ENCODE measurements at regions not wholly inside any gene's neighbourhood (a gene's known extent, or its start where the extent isn't known, plus 50 kb on each side); places are given as distances from the start of the nearest gene placed in this dataset.

DNA sequence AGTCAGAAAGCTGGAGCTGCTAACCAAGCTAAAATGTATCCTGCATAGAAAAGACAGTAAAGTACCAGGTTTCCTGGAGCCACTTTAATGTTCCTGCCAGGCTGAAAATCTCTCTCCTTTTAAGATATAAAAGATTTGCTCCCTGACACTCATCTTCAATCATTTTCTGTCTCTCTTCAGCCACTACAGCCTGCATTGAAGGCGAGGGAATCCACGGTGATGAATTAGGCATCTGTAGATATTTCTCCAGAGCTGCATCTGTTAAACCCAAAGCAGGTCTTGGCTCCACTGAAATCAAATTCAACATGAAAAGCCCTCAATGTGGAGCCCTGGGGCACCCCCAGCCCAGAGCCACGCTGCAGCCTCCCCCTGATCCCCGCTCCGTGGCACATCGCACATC is 94.7 kb upstream of the CRHR1 start:
- DNase-seq: no peak

DNA sequence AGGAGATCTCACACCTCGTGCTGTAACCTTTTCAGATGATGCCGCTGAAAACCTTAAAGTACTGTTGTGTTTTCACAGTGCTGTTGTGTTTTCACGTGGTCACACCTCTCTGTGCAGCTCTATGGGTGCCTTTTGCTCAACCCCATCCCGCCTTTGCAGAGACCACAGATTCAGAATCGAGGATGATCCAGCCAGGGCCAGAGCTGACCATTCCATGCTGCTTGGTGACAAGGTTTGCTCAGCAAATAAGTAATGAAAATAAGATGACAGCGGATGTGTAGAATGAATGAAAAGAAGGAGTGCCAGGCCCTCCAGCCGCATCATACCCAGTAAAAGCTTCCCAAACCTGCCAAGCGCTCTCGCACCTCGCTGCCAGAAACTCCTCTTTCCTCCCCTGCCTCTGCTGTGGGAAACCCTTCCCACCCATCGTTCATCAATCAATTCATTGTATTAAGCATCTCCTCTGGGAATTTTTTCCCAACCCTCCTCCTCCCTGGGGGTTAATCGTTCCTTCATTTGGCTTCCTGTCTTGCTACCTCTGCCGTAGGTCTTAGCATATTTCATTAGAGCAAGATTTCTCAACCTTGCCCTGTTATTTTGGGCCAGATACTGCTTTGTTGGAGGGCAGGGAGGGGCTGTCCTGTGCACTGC is 93.4 kb upstream of the CRHR1 start:
- no peak for DNase-seq

DNA sequence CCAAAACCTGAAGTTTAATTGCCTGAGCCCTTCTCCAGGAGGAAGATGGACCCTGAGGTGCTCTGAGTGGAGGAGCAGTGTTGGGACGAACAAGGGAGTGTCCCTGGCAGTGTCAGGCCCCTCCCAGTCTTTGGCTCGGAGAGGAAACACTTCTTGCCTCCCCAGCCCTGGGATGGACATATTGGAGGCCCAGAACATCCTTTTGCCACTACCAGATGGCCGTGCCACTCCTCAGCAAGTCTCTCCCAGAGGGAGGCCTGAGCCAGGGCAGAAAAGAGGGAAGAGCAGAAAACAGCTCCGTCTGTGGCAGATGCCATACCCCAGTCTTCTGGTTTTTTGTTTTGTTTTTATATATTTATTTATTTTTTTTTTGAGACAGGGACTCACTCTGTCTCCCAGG is 91.5 kb upstream of the CRHR1 start:
- no peak for DNase-seq

DNA sequence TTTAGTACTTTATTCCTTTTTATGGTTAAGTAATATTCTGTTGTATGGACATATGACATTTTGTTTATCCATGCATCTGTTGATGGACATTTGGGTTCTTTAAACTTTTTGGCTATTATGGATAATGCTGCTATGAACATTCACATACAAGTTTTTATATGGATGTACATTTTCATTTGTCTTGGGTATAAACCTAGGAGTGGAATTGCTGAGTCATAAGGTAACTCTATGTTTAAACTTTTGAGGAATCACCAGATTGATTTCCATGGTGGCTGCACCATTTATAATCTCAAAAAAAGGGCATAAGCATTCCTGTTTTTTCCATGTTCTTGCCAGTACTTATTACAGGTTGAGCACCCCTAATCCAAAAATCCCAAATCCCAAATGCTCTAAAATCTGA is 90.3 kb upstream of the CRHR1 start:
- no peak for DNase-seq

DNA sequence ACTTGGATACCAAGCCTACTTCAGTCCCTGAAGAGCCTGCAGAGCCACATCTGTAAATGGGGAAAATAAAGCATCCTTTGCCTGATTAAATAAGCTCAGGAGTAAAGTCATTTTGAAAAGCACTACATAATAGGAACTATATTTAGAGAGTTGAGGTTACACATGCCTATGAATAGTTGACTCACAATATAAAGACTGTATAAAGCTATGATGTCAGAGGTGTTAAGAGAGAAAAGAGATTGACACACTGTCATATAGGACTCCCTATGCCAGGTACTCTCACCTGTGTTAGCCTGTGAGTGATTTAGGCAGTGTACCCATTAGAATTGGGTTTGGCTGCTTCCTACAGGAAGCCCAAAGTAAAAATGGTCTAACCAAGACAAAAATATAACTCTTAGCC is 87.7 kb upstream of the CRHR1 start:
- DNase-seq: no peak

DNA sequence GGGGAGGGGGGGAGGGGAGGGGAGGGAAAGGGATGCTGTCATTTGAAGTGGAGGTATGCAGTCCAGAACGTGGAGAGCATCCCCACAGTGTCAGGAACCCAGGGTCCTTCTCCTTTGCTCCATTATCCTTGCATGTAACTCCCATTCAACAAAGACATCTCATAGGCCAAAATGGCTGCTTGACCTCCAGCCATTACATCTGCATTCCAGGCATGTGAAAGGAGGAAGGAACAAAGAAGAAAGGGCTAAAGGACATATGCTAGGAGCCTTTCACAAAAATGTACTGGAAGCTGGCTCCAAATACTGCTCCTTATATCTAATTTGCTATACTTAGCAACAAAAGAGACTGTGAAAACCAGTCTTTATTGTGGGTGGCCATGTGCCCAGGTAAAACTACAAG is 87.0 kb upstream of the CRHR1 start:
- DNase-seq: no peak

DNA sequence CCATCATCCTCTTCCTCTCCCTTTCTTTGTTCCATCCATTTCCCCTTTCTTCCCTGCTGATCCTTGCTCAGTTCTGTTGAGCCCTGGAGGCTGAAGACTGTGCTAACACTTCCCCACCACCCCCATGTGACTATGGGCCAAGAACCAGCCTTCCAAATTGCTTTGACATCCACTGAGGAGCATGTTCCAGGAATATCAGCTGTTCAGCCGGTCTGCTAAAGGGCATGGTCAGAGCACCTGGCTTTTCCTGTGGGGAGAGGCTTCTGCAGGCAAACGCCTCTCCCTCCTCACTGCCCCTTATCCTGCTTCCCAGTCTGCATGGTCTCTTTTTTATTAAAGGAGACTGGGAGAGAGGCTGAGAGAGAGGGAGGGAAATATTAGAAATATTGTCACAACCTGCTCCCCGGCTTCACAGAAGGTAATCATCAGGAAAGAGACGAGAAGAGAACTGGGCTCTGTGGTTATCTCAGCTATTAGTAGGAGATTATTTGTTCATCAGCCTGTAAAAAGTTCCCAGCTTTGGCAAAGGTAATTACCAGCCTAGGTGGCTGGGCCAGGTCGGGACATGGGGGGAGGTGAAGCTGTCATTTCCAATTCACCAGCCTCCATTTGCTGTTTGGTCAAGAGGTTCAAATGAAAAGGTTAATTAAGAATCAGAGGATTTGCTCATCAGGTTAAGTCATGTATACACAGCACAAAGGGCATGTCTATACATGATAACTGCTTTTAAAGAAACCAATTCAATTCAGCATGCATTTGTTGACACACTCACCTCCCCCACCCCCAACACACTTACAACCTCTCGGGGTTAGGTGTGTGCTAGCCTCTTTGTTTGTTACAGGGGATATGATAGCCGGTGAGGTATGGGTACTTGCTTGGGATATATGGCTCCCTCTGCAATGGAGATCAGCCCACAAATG is 83.7 kb upstream of the CRHR1 start:
- no peak for DNase-seq

DNA sequence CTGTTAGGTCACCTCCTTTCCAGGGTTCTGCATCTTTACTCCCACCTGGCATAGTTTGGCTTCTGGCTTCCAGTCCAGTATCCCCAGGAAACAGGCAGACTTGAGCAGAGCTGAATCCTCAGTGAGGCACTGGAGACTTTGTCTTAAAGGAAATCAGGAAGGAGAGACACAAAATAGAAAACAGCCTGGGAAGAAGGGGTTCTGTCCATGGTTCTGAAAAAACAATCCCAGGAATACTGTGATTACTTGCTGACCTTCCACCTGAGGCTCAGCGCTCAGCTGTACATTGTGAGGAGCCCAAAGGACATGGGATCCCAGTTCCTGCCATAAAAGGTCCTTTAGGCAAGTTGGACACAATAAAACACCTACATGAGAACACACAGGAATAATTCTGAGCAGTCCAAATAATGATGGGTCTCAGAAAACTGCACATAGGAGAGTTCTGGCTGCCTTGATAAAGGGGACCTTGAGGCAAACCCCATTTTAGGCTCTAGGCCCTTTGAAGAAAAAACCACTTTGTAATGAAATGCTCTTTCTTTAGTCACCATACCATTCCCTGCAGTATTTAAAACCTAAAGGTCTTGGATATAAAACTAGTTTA is 81.4 kb upstream of the CRHR1 start:
- no peak for DNase-seq

DNA sequence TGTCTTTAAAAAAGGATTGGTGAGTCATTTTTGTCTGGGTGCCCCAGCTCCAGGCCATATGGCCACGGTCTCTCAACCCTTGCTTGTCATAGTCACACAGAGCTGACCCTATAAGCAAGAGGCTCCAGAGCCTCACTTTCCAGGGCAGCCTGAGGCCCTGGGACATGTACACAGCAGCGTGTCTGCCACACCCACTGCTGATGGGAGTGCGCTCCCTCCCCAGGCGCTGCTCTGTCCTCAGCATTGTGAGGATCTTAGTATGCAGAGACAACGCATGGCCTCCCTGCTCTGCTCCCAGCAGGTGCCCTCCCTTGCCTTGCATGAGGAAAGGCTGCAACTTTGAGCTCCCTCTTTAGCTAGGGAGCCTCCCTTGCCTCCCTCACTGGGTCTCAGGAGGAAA is 80.8 kb upstream of the CRHR1 start:
- no peak for DNase-seq

DNA sequence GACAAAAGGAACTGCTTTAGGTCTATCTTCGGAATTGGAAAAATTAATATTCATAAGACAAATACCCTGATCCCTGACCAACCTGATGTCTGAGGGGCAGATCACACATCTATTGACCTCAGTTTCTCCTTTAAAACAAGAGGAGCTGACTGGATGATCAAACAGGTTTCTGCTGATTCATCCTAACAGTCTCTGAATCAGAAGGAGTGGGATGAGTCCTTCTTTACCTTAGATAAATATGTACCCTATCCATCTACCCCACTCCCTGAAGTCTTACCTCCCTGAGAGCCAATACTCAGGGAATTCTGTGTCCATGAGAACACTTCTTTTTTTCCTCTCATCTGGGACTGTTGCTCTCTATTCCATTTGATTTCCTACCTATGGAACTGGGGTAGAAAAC is 80.3 kb upstream of the CRHR1 start:
- DNase-seq: no peak

DNA sequence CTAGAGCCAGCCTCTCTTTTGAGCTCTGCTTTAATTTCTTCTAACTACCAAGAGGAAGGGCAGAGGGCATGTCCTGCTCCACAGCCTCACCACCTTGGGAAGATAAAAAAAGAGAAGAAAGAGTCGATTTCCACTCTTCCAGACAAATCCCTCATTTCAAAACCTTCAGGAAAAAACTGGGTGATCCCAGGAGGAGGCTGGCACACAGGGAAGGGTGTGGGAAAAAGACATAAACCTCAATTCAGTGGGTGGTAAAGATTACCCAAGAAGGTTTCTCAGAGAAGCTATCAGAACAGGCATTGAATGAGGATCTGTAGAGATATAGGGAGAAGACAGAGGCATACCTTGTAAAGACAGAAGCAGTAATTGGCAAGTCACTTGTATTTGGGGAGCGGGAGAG is 79.9 kb upstream of the CRHR1 start:
- no peak for DNase-seq

DNA sequence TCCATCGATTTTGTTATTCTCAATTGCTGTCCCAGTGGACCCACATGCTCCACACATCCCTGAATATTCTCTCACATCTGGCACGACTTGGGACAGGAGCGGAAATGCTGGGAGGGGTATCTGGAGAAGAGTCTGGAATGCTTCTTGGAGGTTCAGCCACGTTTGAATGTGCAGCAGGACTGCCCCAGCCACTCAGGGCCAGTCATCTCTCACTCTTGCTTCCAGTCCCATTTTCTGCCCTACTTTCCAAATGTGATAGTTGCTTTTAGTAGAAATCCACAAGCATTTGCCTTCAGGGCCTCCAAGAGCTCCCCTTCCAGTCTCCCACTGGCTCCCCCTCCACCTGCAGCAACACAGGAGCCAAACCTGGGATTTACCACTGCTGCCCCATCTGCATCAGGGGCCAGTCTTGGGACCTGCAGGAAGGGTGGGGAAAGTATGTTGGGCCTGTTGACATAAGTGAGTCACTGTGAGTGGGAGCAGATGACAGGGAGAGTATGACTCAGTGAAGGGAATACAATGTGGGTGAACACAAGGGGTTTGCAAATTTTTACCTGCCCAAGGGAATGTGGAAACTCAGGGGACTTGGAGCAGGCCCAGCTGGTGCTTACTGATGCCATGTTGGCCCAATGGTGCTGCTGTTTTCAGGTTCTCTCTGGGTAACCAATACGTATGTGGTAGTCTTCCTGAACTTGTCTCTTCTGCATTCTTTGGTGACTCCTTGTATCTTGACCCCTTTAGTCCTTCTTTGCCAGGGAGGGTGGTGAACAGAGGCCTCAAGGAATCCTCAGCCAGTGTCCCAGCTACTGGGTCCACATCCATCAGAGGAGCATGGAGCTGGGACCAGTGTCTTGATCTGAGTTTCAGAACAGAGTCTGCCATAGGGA is 78.8 kb upstream of the CRHR1 start:
- DNase-seq: no peak

DNA sequence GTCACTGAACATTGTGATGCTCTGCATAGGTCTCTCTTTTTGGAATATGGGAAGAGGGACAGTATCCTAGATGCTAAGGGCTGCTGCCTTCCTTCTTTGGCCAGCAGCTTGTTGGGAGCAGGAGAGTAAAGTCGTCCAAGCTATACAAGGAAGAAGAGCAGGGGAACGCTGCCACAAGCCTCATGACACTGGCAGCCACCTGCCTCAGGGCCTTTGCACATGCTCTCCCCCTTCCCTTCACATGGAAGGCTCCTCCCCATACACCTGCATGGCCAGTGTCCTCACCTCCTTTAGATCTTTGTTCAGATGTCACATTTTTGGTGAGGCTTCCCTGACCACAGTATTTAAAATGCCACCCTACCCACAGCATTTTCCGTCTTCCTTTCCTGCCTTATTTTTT is 78.1 kb upstream of the CRHR1 start:
- no peak for DNase-seq

DNA sequence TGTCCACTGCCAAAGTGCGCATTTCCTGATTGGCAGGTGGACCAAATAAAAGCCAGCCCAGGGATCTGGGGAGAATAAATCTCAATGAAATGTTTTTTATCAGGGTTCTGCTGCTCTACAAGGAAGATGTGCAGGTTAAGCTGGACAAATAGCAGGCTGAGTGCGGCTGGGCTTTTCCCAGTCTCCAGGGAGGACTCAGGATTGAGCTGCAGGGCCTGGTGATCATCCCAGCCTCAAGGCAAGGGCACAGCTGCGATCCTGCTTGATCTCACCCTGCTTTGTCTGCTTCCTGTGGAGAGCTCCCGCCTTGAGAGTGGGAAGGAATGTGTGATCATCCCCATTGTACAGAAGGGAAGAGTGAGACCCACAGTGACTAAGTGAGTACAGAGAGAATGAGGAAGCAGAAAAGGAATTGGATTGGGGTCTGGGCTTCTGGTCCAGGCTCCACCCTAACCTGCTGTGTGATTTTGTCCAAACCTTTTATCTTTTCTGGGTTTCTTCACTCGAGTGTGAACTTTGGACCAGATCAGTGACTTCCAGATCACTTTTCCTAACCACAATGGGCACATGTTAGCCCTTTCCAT is 75.3 kb upstream of the CRHR1 start:
- no peak for DNase-seq

DNA sequence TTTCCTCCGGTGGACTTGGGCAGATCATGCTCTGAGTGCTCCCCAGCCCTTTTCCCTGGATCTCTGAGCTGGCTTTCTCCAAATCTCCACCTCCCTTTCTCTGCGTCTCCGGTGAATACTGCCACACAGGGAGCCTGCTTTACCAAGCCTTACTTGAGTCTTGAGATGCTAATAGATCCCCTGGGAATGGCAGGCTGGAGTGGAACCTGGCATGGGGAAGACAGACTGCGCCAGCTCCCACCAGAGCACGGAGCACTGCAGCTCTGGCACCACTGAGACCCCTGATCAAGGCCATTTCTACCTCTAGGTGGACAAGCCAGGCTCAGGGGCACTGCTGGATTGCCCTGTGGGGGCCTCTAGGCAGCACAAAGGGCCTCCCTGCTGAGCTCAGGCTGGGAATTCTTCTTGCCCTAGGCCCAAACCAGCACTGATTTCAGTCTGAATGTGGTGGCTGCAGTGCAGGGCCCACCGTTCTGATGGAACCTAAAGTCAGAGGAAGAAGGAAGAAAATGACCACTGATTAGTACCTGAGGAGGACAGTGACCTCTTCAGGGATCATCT is 74.3 kb upstream of the CRHR1 start:
- DNase-seq: no peak

DNA sequence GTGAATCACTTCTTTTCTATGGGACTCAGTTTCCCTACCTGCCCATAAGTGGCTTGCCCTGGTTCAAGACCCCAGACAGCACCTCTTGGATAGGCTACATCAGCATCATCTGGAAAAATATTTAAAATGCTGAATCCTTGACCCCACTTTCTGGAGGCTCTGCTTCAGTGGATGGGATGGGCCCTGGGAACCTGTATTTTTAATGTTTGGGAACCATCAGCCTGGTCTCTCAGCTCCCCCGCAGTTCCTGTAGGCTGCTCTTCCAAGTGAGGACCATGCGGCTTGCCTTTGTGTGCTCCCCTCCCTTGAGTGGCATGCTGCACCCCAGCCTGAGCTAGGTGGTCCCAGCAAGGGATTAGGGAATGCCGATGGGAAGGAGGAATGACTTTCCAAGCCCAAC is 68.3 kb upstream of the CRHR1 start:
- no peak for DNase-seq

DNA sequence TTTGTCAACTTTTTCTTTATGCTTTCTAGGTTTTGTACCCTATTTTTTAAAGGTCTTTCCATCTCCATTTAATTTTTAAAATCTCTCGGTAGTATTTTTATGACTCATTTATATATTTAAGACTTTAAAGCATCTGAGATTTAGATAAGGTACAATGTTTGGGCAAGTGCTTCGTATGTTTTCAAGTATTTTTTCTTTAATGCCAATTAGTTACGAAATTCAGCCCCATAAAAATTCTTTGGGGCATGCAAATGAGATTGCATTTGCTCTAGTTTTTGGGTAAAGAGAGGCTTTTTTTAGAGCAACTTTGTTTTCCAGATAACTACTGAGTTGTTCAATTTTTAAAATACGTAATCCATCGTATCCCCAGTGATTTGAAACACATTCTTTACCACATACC is 65.3 kb upstream of the CRHR1 start:
- no peak for DNase-seq

DNA sequence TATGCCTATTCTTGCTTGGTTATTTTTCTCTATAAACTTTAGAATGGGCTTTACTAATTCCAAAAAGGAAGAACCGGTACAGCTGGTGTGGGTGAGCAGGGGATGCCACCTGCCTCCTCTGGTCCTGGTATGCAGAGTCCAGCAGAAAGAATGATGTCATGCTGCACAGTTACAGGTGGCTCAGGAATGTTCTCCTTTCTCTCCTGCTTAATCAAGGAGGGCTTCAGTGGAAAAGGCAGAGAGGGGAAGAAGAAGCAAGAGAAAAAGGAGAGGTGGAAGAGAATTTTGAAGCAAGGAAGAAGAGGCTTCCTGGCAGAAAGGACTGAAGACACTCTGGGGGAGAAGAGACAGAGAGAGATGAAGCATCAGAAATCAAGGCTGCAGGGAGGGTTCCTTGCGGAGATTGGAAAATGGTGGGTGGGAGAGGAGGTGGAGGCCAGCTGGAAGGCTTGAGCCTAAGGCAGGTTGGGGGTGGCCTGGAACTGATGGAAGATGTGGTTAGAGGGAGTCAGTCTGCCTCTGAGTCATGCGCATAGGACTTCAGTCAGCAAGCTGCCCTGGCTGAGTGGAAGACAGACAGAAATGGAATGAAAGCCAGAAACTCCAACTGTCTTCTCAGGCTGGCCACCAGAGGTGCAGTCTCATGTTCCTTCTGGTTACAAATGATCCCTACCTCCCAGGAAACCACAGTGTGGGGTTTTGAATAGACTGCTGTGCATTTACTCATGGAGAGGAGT is 64.6 kb upstream of the CRHR1 start:
- DNase-seq: no peak

DNA sequence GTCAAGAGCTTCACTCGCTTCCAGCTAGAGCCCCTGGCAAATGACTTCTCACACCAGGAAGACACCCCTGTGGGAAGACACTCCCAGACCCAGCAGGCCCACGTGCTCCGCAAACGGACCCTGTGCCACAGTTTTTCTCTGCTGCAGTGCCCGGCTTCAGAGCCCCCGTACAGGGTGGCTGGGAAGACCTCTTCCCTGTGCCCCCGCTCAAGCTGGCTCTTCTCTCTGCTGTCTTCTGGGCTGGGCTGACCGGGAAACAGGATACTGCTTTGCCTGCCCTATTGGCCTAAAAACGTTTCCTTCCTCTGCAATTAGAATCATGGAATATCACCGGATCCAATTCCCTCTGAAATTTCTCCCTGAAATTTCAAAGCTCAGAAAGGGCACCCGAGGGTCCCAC is 63.7 kb upstream of the CRHR1 start:
- no peak for DNase-seq

DNA sequence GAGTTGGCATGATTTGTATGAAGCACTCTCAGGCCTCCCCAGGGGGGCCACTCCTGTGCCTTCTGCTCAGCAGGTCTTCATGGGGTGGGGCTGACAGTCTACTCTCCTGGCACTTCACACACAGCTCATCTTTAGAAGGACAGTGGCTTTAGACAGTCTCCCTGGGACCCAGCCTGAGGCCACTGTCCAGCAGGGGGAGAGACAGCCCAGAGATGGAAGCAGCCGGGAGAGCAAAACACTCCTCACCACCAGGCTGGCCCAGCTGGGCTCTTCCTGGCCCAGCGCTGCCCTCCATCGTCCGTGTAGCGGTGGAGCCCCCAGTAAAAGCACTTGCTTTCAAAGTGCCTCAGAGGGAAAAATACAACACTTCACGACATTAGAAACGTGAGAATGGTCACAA is 62.0 kb upstream of the CRHR1 start:
- no peak for DNase-seq

DNA sequence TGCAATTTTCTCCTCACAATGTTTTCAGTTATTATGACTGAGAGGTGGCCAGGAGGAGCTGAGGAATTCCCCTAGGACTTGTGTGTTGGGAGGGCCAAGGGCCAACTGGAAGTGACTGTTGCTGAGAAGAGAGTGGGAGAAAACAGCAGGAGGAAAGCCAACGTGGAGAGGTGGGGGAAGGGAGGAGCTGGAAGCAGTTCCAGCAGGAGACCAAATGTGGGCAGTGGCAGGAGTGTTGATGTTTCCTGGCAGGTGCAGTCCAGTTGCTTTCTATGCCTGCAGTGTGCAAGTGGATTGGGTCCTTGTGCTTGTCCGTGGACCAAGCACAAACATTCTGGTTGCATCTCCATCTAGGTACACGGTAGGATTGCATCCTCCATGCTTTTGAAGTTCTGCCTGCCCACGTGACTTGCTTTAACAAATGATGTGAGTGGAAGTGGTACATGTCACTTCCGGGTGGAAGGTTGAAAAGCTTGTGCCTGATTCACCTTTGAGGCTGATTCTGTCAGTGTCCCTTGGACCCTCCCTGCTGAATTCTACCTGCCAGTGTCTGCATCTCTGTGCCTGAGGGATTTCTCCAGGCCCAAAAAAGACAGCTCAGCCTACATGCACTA is 54.7 kb upstream of the CRHR1 start:
- no peak for DNase-seq

Data from CD4-positive, alpha-beta T cell treated with Interleukin-4 for 1 hour (primary cell).